ENCODE measurements at regions not wholly inside any gene's neighbourhood (a gene's known extent, or its start where the extent isn't known, plus 50 kb on each side); places are given as distances from the start of the nearest gene placed in this dataset.

DNA sequence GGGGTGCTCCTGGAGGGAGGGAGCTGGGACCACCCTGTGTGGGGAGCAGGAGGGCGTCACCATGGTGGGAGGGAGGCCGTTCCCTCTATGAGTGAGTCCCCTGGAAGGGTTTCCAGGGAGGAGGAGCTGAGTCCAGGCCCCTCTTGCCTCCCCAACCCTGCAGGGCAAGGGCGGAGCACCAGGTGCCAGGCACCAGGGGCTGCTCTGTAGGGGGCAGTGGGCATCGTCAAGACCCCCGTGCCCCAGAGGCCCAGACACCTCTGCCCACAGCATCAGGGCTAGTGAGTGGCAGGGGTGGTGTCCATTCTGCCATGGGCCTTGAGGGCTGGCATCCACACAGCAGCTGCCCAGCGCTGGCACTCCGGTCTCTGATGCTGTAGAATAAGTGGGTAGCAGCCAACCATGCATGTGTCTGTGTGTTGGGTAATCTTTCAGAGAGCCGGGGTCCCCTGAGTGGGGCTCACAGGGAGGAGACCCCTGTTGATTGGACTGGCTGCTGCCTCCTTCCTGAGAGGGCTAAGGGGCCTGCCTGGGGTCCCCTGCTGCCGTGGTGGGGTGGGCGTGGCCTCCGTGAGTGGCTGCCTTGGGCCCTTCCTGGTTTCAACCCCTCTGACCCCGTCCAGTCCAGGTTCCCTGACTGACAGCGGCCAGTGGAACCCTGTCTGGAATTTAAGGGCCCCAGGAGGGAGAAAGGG is 72.7 kb upstream of the RNU6ATAC start:
- no peak overlapping the region for H3K4me3 ChIP-seq (replicated peaks in 1 of 3)
- 83 to 88% methylated on average over 4 to 5 of the region's 13 CpGs for WGBS, 2 donors
- H3K36me3 ChIP-seq: no peaks in the 10 kb centered on the region
- DNase-seq: no peak
- H3K27ac ChIP-seq: no peak overlapping the region
- H3K27me3 ChIP-seq: no peaks in the 10 kb centered on the region
- intact Hi-C loops (cut with DNase I): no loop called here
- H3K9me3 ChIP-seq: no peaks in the 10 kb centered on the region
- peaks cover 3 to 35% of the 10 kb centered on the region in 2 donors for H3K4me1 ChIP-seq
- TF ChIP-seq, protein P1, sequence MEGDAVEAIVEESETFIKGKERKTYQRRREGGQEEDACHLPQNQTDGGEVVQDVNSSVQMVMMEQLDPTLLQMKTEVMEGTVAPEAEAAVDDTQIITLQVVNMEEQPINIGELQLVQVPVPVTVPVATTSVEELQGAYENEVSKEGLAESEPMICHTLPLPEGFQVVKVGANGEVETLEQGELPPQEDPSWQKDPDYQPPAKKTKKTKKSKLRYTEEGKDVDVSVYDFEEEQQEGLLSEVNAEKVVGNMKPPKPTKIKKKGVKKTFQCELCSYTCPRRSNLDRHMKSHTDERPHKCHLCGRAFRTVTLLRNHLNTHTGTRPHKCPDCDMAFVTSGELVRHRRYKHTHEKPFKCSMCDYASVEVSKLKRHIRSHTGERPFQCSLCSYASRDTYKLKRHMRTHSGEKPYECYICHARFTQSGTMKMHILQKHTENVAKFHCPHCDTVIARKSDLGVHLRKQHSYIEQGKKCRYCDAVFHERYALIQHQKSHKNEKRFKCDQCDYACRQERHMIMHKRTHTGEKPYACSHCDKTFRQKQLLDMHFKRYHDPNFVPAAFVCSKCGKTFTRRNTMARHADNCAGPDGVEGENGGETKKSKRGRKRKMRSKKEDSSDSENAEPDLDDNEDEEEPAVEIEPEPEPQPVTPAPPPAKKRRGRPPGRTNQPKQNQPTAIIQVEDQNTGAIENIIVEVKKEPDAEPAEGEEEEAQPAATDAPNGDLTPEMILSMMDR (IDR thresholded peaks at IDR 0.05): no peak
- no peak for TF ChIP-seq POLR2A (IDR thresholded peaks at IDR 0.05)

DNA sequence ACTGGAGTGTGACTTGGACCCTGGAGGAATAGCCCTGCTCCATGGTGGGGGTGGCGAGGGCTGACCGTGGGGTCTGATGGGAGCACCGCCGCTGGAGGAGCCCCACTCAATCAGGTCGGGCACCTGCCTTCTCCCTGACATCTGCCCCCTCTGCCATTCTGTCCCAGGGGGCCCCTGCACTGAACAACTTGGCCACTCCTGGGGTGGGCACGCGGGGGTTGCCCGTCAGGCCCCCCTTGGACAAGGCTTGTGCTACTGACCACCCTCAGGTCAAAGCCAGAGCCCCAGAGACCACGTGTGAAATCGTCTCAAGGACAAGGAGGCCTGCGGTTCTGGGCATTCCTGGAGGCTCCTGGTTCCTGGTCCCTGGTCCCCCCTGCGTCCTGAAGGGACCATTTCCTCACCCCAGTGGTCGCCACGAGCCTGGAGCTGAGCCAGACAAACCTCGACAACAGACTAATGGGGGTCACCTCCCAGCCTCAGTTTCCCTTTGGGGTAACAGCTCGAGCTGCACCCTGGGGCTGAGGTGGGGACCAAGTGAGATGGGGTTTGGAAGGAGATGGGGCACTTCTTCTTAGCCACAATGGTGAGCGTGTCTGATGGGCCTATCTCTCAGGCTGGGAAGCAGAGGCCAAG is 73.4 kb upstream of the RNU6ATAC start:
- no peak for DNase-seq
- H3K27me3 ChIP-seq: no peaks in the 10 kb centered on the region
- H3K4me3 ChIP-seq (replicated peaks in 1 of 3): no peak overlapping the region
- H3K9me3 ChIP-seq: no peaks in the 10 kb centered on the region
- intact Hi-C loops (cut with DNase I): no loop called here
- H3K4me1 ChIP-seq: peaks cover 0 to 29% of the 10 kb centered on the region in 2 donors
- TF ChIP-seq, protein P1 (IDR thresholded peaks at IDR 0.05): no peak
- TF ChIP-seq POLR2A (IDR thresholded peaks at IDR 0.05): no peak
- no peaks in the 10 kb centered on the region for H3K36me3 ChIP-seq
- H3K27ac ChIP-seq: no peak overlapping the region
- WGBS, 2 donors: 90 to 92% methylated on average over 10 to 14 of the region's 17 CpGs

GRCh38 chr9:134239130-134239903 is 75.0 kb upstream of the RNU6ATAC start:
- intact Hi-C loops (cut with DNase I): no loop called here
- DNase-seq: no peak
- Histone ChIP-seq H3K36me3 (no peaks in the 10 kb centered on the region), H3K27ac (no peak overlapping the region), H3K27me3 (no peaks in the 10 kb centered on the region), H3K4me1 (peaks cover 0 to 19% of the 10 kb centered on the region in 2 donors), H3K9me3 (no peaks in the 10 kb centered on the region), H3K4me3 (replicated peaks in 1 of 3) (no peak overlapping the region)
- WGBS, 2 donors: 85% methylated on average over 10 to 29 of the region's 29 CpGs
- TF ChIP-seq, protein P1 (IDR thresholded peaks at IDR 0.05): no peak
- TF ChIP-seq POLR2A (IDR thresholded peaks at IDR 0.05): no peak

DNA sequence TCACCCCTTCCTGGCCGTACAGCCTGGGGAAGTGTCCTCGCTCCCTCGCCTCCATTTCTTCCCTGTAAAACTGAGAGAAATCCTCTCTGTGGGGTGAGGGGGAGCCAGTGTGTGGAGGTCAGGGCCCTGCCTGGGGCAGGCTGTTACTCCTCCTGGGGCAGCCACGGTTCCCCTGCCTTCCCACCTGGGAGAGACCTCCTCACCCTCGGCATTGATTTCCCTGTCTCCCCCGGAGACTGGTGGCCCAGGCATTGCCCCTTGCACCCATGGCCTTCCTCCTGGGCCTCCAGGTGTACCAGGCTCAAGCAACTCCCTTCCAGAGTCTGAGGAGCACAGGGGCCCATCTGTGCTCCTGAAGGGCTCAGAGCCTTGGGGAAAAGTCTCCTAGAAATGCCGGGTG is 75.6 kb upstream of the RNU6ATAC start:
- Histone ChIP-seq H3K9me3 (no peaks in the 10 kb centered on the region), H3K4me1 (peaks cover 0 to 17% of the 10 kb centered on the region in 2 donors), H3K27ac (no peak overlapping the region), H3K4me3 (replicated peaks in 1 of 3) (no peak overlapping the region), H3K27me3 (no peaks in the 10 kb centered on the region), H3K36me3 (no peaks in the 10 kb centered on the region)
- no peak for DNase-seq
- TF ChIP-seq, protein P1 (IDR thresholded peaks at IDR 0.05): no peak
- TF ChIP-seq POLR2A (IDR thresholded peaks at IDR 0.05): no peak
- WGBS, 2 donors: 88 to 100% methylated on average over 3 to 5 of the region's 7 CpGs
- intact Hi-C loops (cut with DNase I): no loop called here

All from thyroid gland (tissue), 4 donors.